Posterior vena cava (tissue), 2 donors: ENCODE measurements at regions not wholly inside any gene's neighbourhood (a gene's known extent, or its start where the extent isn't known, plus 50 kb on each side); places are given as distances from the start of the nearest gene placed in this dataset.
"Not testable (repeated sequence)": the region's sequence is repeated elsewhere in the genome, so short reads cannot be mapped to it uniquely, and the experiment has no call there.

Experiments used
- DNase-seq: peaks from one replicate; pipeline ENCODE4 v3.0.0-alpha.2; 2020; ENCODE audit warnings: low spot score
- intact Hi-C, 2 donors: fragments of 100-400 bp; cut with DNase I; formaldehyde crosslinking; loops; one replicate each; pipeline versions ENCODE4 v1.14.1 to v1.14.2; 2022 to 2023
- donor health status: DM: yes; HTN: yes; CAD: no.
- donor health status: DM: yes; HTN: yes; CAD: no.

- intact Hi-C loops, result no loop called here
- no peak for DNase-seq
These were observed 293.5 kb downstream of the ZNF674 start for GRCh38 chrX:46251755-46252154.

- intact Hi-C loops, result no loop called here
- DNase-seq, result no peak
These were observed 295.1 kb downstream of the ZNF674 start for GRCh38 chrX:46250151-46250550.

DNA sequence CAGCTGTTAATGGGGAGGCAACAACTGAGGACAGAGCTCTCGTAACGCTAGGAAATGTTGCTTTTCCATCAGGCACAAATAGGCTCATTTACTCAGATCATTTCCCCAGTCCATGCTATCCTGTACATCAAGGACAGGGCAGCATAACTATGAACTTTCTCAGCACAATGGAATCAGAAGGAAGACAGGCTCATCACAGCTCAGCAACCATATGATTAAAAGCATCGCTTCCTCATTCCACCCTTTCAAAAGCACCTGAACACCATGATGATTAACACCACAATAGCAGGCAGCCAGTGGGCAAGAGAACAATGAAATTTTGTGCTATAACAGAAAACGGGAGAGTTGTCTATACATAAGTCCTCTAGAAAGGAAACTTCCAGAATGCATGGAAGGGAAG lies 297.8 kb downstream of the ZNF674 start:
- no peak for DNase-seq
- intact Hi-C loops, result no loop called here

DNA sequence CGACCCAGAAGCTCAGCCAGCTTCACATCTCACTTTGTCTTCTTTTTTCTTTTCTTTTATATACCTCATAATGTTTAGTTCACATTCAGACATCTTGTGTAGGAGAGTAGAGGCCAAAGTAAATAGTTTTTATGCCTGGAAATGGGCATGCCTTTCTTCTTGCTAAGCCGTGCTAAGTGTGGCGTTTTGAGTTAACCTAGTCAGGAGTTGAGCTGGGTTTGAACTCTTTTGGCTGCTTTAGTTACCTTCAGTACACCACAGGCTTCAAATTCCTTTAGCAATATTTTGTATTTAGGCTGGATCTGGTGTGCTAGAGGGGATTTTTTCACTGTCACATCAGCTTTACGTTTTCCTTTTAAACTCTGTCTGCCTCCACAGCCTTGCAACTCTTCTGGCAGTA lies 300.8 kb downstream of the ZNF674 start:
- intact Hi-C loops, result no loop called here
- no peak for DNase-seq

- DNase-seq, result no peak
- intact Hi-C loops, result loop anchor here in 1 of 2 donors (10.0 kb wide), 1 partner anchor 1092 kb away; no protein-coding TSS in a partner anchor
These were observed 308.8 kb downstream of the ZNF674 start for GRCh38 chrX:46236411-46236810.

GRCh38 chrX:46235778-46236177 lies 309.4 kb downstream of the ZNF674 start:
- no peak for DNase-seq
- intact Hi-C loops, result loop anchor here in 1 of 2 donors (10.0 kb wide), 1 partner anchor 1091 kb away; no protein-coding TSS in a partner anchor

DNA sequence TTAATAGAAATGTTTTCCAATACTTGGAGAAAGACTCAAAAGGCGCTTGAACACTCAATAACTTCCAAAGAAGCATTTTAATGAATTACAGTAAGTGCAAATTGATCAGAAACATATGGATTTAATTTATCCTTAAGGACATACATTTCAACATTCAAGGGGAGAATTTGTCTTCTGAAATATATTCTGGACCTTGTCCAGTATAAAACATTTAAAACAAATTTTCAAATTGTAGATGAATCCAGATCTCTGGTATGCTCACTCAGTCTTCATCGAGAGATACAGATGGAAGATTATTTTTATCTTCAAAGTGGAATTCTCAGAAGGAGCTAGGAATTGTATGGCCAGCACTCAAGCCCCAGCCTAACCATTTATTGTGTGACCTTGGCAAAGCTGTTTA lies 310.4 kb downstream of the ZNF674 start:
- DNase-seq, result no peak
- intact Hi-C loops, result loop anchor here in 1 of 2 donors (10.0 kb wide), 1 partner anchor 1090 kb away; no protein-coding TSS in a partner anchor

DNA sequence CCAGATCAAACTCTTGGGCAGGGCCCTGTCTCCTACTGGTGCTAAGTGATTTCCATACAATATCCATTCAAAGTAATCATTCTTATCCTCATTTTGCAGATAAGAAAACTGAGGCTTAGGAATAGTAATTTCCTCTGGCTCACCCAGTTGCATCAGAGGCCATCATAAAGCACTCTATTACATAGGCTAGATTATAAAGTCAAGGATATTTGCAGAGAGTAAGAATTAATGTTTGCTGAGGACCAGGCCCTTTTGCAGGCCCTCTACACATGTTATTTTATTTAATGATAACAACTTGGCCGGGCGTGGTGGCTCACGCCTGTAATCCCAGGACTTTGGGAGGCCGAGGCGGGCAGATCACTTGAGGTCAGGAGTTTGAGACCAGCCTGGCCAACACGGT lies 316.8 kb downstream of the ZNF674 start:
- intact Hi-C loops, result no loop called here
- no peak for DNase-seq

DNA sequence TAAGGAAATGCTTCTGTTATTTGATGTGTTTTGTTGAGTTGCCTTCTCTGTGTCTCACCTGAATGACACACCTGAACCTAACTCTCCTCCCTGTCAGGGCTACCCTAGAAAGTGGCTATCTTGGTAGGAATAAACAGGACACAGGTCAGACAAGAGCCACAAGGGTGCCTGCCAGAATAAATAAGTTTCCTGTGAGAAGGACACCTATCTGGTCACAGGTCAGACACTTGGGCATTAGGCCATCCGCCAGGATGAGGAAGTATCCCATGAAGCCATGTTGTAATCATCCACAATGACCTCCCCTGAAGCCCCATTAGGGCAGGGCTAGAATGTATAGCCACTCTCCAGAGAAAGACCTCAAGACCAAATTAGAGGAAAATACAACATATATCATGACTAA lies 318.8 kb downstream of the ZNF674 start:
- intact Hi-C loops, result no loop called here
- DNase-seq, result no peak

DNA sequence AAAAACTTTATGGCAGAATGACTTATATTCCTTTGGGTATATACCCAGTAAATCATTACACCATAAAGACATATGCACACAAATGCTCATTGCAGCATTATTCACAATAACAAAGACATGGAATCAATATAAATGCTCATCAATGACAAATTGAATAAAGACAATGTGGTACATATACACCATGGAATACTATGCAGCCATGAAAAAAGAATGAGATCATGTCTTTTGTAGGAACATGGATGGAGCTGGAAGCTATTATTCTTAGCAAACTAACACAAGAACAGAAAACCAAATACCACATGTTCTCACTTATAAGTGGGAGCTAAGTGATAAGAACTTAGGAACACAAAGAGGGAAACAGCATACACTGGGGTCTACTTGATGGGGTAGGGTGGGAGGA lies 321.7 kb downstream of the ZNF674 start:
- DNase-seq, intact Hi-C loops: not testable (repeated sequence)

- no peak for DNase-seq
- intact Hi-C loops, result no loop called here
These were observed 324.4 kb downstream of the ZNF674 start for GRCh38 chrX:46220822-46221221.

DNA sequence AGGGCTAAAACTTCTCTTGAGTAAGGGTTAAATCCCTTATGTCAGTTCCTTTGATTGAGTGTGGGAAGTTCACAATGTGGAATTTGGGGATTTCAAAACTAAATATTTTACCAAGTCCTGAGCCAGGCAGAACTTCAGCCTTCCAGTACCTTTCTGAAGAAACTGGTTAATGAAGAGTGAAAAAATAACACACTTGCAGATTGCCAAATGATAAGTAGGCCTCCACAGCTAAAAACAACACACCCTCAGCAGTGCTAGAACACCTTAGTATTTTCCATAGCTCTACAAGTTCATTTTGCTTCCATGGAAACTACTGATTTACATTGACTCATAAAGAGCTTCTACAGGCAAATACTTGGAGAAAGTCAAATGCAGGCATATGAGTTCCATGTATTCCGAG lies 326.8 kb downstream of the ZNF674 start:
- intact Hi-C loops, result no loop called here
- DNase-seq, result no peak

GRCh38 chrX:46216406-46216805 lies 328.8 kb downstream of the ZNF674 start:
- DNase-seq, result no peak
- intact Hi-C loops, result no loop called here

- intact Hi-C loops, result no loop called here
- no peak for DNase-seq
These were observed 334.1 kb downstream of the ZNF674 start for GRCh38 chrX:46211079-46211478.

DNA sequence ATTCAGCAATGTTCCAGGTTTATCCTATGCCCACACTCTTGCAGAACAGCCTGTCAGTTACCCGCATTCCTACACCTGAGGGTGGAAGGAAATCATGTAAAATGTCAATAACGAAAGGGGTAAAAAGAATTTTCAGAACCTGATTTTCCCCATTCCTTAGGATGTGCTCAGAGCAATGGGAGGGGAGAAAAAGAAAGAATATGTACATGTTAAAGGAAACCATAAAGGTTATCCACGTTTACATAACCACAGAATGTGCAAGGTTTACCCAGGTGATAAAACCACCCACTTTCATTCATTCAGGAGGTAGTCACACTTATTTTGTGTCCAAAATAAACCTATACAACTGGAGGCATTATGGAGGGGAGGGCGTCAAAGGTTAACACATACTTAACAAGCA lies 335.5 kb downstream of the ZNF674 start:
- no peak for DNase-seq
- intact Hi-C loops, result no loop called here

- intact Hi-C loops, result no loop called here
- no peak for DNase-seq
These were observed 336.2 kb downstream of the ZNF674 start for GRCh38 chrX:46209037-46209436.

DNA sequence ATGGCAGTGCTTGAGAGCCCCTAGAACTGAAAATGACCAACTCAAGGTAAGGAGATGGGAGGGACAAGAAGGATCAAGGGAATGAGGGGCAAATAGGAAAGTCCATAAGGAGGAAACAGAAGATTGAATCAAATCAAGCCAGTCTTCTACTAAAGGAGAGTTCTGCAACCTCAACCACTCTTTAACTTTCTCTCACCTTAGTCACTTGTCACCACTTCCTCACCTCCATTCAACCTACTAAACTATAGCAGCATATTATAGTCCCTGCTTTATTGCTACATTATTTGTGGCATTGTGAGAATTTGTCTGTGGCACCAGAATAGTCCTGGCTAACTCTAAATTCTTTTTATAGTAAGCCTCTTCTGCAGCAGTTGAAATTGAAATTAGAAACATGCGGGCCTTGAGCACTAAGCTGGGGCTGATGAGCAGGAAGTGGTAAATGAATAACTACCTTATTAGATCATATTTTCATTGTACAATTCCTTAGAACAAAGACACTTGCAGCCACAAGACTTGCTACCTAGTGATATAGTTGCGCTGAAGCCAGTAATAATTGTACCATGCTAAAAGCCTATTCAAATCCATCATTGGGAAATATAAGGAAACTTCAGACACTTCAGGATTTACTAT lies 336.9 kb downstream of the ZNF674 start:
- no peak for DNase-seq
- intact Hi-C loops, result no loop called here

- intact Hi-C loops, result no loop called here
- no peak for DNase-seq
These were observed 340.3 kb downstream of the ZNF674 start for GRCh38 chrX:46204721-46205422.

DNA sequence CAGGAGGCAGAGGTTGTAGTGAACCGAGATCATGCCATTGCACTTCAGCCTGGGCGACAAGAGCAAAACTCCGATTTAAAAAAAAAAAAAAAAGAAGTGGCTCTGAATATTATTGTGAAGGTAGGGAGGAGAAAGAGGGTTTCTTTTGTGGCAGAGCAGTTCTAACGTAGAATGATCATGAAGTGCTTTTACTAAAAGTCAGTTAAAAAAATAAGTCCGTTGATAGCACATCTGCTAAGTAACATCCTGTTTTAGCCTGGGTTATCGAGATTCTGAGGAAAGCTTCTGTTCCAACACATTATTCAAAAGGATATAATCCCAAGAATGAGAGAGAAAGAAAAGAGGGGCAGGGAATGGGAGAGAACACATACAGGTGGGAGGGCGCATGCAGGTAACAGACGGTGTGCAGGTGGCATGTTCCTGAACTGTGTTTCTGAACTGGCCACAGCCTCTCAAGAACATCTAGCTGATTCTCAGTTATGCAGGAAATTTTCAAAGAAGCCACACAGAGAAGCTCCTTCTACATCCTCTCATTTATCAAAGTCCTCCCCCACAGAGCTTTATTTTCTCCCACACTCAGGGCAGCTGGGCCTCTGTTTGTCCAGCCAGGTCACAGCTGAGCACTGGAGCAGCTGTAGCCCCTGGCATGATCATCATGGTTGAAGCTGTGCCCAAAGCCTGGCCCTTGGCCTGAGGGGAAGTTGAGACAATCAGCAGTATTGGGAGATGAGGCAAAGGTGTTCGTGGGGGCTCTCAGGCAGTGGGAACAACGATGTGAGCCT lies 342.3 kb downstream of the ZNF674 start:
- intact Hi-C loops, result no loop called here
- DNase-seq, result no peak

DNA sequence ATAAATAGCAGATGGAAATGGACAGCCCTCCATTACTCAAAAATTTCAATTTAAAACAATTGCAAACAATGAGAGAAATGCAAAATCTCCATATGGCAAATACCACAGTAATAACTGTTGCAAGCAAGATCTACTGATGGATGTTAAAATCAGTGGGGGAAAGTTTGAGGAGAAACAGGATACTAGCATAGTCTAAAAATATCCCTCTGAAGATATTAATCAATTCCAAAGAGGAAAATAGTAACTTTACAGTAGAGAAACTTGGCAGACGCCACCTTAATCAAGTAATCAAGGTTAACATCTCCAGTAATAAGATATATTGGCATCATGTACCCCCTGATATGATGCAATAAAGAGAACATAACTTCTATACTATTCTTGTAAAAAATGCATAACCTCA lies 344.8 kb downstream of the ZNF674 start:
- no peak for DNase-seq
- intact Hi-C loops, result no loop called here
